ENCODE measurements at regions not wholly inside any gene's neighbourhood (a gene's known extent, or its start where the extent isn't known, plus 50 kb on each side); places are given as distances from the start of the nearest gene placed in this dataset.

DNA sequence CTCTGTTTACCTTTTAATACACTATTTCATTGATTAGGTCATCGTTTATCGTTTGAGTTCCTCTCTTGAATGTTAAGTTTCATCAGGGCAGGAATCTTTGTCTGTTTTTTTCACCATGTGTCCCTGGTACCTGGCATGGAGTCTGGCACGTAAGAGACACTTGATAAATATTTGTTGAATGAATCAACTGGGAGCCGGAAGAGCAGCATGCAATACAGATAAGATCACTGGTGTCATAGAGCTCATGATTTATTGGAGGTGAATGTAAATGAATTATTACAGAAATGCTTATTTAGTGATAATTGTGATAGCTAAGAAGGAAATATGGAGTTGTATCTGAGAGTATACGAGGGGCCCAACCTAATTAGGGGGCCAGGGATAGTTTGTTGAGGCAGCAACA is 62.8 kb downstream of the UCHL1 start (continued):
- TF ChIP-seq STAT1 (IDR thresholded peaks at IDR 0.05; ENCODE audit: unreplicated experiment) = no peak
- TF ChIP-seq, protein P1, sequence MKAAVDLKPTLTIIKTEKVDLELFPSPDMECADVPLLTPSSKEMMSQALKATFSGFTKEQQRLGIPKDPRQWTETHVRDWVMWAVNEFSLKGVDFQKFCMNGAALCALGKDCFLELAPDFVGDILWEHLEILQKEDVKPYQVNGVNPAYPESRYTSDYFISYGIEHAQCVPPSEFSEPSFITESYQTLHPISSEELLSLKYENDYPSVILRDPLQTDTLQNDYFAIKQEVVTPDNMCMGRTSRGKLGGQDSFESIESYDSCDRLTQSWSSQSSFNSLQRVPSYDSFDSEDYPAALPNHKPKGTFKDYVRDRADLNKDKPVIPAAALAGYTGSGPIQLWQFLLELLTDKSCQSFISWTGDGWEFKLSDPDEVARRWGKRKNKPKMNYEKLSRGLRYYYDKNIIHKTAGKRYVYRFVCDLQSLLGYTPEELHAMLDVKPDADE (IDR thresholded peaks at IDR 0.05) = no peak
- no peak for TF ChIP-seq NANOG (IDR thresholded peaks at IDR 0.05; ENCODE audit: borderline replicate concordance)
- TF ChIP-seq CREB1 (CRISPR knock-in tag; IDR thresholded peaks at IDR 0.05; ENCODE audit: low read depth) = no peak

DNA sequence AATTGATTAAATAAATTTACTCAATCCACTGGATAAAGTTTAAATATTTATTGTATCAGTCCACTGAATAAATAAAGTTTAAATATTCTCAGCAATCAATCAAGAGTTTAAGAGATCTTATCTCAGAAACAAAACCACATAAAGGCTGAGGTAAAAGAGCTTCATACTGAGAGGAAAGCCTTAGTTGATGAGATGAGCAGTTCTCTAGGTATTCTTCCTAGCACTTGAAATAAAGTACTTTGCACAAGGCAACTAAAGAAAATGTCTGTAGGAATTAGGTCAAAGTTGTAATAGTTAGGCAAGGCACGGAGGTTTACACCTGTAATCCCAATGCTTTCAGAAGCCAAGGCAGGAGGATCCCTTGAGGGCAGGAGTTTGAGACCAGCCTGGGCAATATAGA is 63.5 kb downstream of the UCHL1 start:
- Mint-ChIP-seq H3K9me3 (peaks cover 3% of the 10 kb centered on the region; the same call in 2 of the 3 replicates), H3K4me1 (peaks cover 9% of the 10 kb centered on the region; the same call in 2 of the 3 replicates), H3K27ac (no peak overlapping the region), H3K27me3 (ENCODE audit: insufficient read depth, low read depth, poor library complexity) (peaks cover 6% of the 10 kb centered on the region), H3K4me3 (no peak overlapping the region), H3K36me3 (ENCODE audit: low read depth) (no peaks in the 10 kb centered on the region)
- Histone ChIP-seq H3F3A (replicated peaks; ENCODE audit: low read depth) (no peaks in the 10 kb centered on the region), H2AFZ (no peak overlapping the region), H3K4me2 (no peak overlapping the region), H3K79me2 (replicated peaks; ENCODE audit: insufficient read depth) (no peaks in the 10 kb centered on the region), H3K9me2 (ENCODE audit: insufficient read depth) (peaks cover 8% of the 10 kb centered on the region; the same call in 1 of the 2 replicates), H3K27me3 (ENCODE audit: insufficient read depth) (no peaks in the 10 kb centered on the region), H3K36me3 (ENCODE audit: insufficient read depth) (no peaks in the 10 kb centered on the region), H3K4me1 (ENCODE audit: insufficient read depth) (peaks cover 2% of the 10 kb centered on the region), H4K20me1 (replicated peaks; ENCODE audit: insufficient read depth) (no peaks in the 10 kb centered on the region), H3K27ac (ENCODE audit: low read depth) (no peak overlapping the region), H3K4me3 (no peak overlapping the region)
- no peak for ATAC-seq
- no peak for DNase-seq (ENCODE audit: low spot score)
- TF ChIP-seq, protein P2, sequence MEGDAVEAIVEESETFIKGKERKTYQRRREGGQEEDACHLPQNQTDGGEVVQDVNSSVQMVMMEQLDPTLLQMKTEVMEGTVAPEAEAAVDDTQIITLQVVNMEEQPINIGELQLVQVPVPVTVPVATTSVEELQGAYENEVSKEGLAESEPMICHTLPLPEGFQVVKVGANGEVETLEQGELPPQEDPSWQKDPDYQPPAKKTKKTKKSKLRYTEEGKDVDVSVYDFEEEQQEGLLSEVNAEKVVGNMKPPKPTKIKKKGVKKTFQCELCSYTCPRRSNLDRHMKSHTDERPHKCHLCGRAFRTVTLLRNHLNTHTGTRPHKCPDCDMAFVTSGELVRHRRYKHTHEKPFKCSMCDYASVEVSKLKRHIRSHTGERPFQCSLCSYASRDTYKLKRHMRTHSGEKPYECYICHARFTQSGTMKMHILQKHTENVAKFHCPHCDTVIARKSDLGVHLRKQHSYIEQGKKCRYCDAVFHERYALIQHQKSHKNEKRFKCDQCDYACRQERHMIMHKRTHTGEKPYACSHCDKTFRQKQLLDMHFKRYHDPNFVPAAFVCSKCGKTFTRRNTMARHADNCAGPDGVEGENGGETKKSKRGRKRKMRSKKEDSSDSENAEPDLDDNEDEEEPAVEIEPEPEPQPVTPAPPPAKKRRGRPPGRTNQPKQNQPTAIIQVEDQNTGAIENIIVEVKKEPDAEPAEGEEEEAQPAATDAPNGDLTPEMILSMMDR (conservative IDR thresholded peaks at IDR 0.05; ENCODE audit: low read depth in 2 of 2) = no peak
- TF ChIP-seq ZNF331 (CRISPR knock-in tag; IDR thresholded peaks at IDR 0.05; ENCODE audit: low read depth) (no peak), STAT1 (IDR thresholded peaks at IDR 0.05; ENCODE audit: unreplicated experiment) (no peak), CREB1 (CRISPR knock-in tag; IDR thresholded peaks at IDR 0.05; ENCODE audit: low read depth) (no peak), POLR2AphosphoS5 (IDR thresholded peaks at IDR 0.05; ENCODE audit: low read depth) (no peak), EZH2phosphoT487 (IDR thresholded peaks at IDR 0.05; ENCODE audit: unreplicated experiment) (no peak), JUNB (IDR thresholded peaks at IDR 0.05; ENCODE audit: unreplicated experiment) (no peak), ZNF114 (CRISPR knock-in tag; IDR thresholded peaks at IDR 0.05) (no peak), NANOG (IDR thresholded peaks at IDR 0.05; ENCODE audit: borderline replicate concordance) (no peak), EZH2 (IDR thresholded peaks at IDR 0.05; ENCODE audit: low read depth, unreplicated experiment) (no peak)
- TF ChIP-seq, protein P3, sequence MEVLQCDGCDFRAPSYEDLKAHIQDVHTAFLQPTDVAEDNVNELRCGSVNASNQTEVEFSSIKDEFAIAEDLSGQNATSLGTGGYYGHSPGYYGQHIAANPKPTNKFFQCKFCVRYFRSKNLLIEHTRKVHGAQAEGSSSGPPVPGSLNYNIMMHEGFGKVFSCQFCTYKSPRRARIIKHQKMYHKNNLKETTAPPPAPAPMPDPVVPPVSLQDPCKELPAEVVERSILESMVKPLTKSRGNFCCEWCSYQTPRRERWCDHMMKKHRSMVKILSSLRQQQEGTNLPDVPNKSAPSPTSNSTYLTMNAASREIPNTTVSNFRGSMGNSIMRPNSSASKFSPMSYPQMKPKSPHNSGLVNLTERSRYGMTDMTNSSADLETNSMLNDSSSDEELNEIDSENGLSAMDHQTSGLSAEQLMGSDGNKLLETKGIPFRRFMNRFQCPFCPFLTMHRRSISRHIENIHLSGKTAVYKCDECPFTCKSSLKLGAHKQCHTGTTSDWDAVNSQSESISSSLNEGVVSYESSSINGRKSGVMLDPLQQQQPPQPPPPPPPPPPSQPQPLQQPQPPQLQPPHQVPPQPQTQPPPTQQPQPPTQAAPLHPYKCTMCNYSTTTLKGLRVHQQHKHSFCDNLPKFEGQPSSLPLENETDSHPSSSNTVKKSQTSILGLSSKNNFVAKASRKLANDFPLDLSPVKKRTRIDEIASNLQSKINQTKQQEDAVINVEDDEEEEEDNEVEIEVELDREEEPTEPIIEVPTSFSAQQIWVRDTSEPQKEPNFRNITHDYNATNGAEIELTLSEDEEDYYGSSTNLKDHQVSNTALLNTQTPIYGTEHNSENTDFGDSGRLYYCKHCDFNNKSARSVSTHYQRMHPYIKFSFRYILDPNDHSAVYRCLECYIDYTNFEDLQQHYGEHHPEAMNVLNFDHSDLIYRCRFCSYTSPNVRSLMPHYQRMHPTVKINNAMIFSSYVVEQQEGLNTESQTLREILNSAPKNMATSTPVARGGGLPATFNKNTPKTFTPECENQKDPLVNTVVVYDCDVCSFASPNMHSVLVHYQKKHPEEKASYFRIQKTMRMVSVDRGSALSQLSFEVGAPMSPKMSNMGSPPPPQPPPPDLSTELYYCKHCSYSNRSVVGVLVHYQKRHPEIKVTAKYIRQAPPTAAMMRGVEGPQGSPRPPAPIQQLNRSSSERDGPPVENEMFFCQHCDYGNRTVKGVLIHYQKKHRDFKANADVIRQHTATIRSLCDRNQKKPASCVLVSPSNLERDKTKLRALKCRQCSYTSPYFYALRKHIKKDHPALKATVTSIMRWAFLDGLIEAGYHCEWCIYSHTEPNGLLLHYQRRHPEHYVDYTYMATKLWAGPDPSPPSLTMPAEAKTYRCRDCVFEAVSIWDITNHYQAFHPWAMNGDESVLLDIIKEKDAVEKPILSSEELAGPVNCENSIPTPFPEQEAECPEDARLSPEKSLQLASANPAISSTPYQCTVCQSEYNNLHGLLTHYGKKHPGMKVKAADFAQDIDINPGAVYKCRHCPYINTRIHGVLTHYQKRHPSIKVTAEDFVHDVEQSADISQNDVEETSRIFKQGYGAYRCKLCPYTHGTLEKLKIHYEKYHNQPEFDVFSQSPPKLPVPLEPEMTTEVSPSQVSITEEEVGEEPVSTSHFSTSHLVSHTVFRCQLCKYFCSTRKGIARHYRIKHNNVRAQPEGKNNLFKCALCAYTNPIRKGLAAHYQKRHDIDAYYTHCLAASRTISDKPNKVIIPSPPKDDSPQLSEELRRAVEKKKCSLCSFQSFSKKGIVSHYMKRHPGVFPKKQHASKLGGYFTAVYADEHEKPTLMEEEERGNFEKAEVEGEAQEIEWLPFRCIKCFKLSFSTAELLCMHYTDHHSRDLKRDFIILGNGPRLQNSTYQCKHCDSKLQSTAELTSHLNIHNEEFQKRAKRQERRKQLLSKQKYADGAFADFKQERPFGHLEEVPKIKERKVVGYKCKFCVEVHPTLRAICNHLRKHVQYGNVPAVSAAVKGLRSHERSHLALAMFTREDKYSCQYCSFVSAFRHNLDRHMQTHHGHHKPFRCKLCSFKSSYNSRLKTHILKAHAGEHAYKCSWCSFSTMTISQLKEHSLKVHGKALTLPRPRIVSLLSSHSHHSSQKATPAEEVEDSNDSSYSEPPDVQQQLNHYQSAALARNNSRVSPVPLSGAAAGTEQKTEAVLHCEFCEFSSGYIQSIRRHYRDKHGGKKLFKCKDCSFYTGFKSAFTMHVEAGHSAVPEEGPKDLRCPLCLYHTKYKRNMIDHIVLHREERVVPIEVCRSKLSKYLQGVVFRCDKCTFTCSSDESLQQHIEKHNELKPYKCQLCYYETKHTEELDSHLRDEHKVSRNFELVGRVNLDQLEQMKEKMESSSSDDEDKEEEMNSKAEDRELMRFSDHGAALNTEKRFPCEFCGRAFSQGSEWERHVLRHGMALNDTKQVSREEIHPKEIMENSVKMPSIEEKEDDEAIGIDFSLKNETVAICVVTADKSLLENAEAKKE (CRISPR knock-in tag; IDR thresholded peaks at IDR 0.05) = no peak
- TF ChIP-seq, protein P1 (IDR thresholded peaks at IDR 0.05) = no peak
